GM23248 (cell line): ENCODE measurements at regions not wholly inside any gene's neighbourhood (a gene's known extent, or its start where the extent isn't known, plus 50 kb on each side); places are given as distances from the start of the nearest gene placed in this dataset.

ENCODE experiments used
- EZH2 ChIP-seq: fragments of 200-600 bp; sonication (generic); IDR thresholded peaks from 2 replicates; pipeline ENCODE4 v1.6.1; 2018; ENCODE audit warnings: antibody characterized with exemption, mild to moderate bottlenecking; ENCODE audit not compliant: insufficient read depth, poor library complexity, severe bottlenecking
- EZH2phosphoT487 ChIP-seq: fragments of 200-600 bp; sonication (generic); IDR thresholded peaks from 2 replicates; pipeline ENCODE4 v1.6.1; 2018; ENCODE audit warnings: antibody characterized with exemption, moderate library complexity, mild to moderate bottlenecking, low read depth; ENCODE audit not compliant: insufficient read depth

GRCh38 chr12:90149453-90149852 lies 440.8 kb upstream of the ATP2B1 start:
- TF ChIP-seq EZH2phosphoT487 (no peak), EZH2 (no peak)
